Endodermal cell (in vitro differentiated cells): ENCODE measurements at regions not wholly inside any gene's neighbourhood (a gene's known extent, or its start where the extent isn't known, plus 50 kb on each side); places are given as distances from the start of the nearest gene placed in this dataset.
"Not testable (repeated sequence)": the region's sequence is repeated elsewhere in the genome, so short reads cannot be mapped to it uniquely, and the experiment has no call there.

Experiments
- DNase-seq: peaks from one replicate; pipeline ENCODE4 v3.0.0-alpha.2; 2017
- H3K27ac ChIP-seq: 2 replicates; pipeline ENCODE4 v1.5.1; 2013; ENCODE audit warnings: mild to moderate bottlenecking, low read depth, low read length, moderate library complexity
- H3K27me3 ChIP-seq: 2 replicates; pipeline ENCODE4 v1.6.1; 2013; ENCODE audit warnings: mild to moderate bottlenecking, low read length, moderate library complexity; ENCODE audit not compliant: insufficient read depth, control insufficient read depth, poor library complexity, severe bottlenecking
- H3K36me3 ChIP-seq: 2 replicates; pipeline ENCODE4 v1.7.0; 2013; ENCODE audit warnings: mild to moderate bottlenecking, low read length, moderate library complexity; ENCODE audit not compliant: control insufficient read depth, insufficient read depth
- H3K4me1 ChIP-seq: one replicate; pipeline ENCODE4 v1.7.0; 2013; ENCODE audit warnings: low read length; ENCODE audit not compliant: control insufficient read depth, insufficient read depth
- H3K4me3 ChIP-seq: 2 replicates; pipeline ENCODE4 v1.5.1; 2013; ENCODE audit warnings: mild to moderate bottlenecking, low read length, moderate library complexity
- H3K9ac ChIP-seq: 2 replicates; pipeline ENCODE4 v1.6.1; 2013; ENCODE audit warnings: mild to moderate bottlenecking, low read length, moderate library complexity; ENCODE audit not compliant: poor library complexity, severe bottlenecking; ENCODE audit errors: extremely low read depth
- H3K9me3 ChIP-seq: 2 replicates; pipeline ENCODE4 v1.6.1; 2013; ENCODE audit warnings: mild to moderate bottlenecking, low read length, moderate library complexity; ENCODE audit not compliant: control insufficient read depth
- H3K27ac Mint-ChIP-seq: 2 replicates; pipeline ENCODE4 v1.8.0; 2020; ENCODE audit warnings: mixed read lengths
- H3K27me3 Mint-ChIP-seq: 2 replicates; pipeline ENCODE4 v1.8.0; 2021; ENCODE audit warnings: mild to moderate bottlenecking, mixed read lengths; ENCODE audit not compliant: insufficient read depth
- H3K36me3 Mint-ChIP-seq: 2 replicates; pipeline ENCODE4 v1.8.0; 2020; ENCODE audit warnings: low read depth, mixed read lengths
- H3K4me1 Mint-ChIP-seq: 2 replicates; pipeline ENCODE4 v1.8.0; 2020; ENCODE audit warnings: mixed read lengths
- H3K4me3 Mint-ChIP-seq: 2 replicates; pipeline ENCODE4 v1.8.0; 2020; ENCODE audit warnings: mild to moderate bottlenecking, moderate library complexity, mixed read lengths
- H3K9me3 Mint-ChIP-seq: 2 replicates; pipeline ENCODE4 v1.8.0; 2020; ENCODE audit warnings: mild to moderate bottlenecking, mixed read lengths
- WGBS, 2 experiments: methylation state at CpG; one replicate each; pipeline versions ENCODE4 v1.1.5 to v1.1.7; 2013; ENCODE audit warnings: missing lambda C conversion rate in 2 of 2, mixed read lengths in 1 of 2; ENCODE audit not compliant: insufficient coverage in 1 of 2, insufficient read length in 1 of 2; 5-methylcytosine and 5-hydroxymethylcytosine counted together
- TF ChIP-seq, protein P1 (sequence below): fragments of 200-600 bp; sonication (generic); conservative IDR thresholded peaks from 2 replicates; pipeline ENCODE4 v1.5.0; 2021; ENCODE audit warnings: antibody characterized with exemption, mild to moderate bottlenecking

DNA sequence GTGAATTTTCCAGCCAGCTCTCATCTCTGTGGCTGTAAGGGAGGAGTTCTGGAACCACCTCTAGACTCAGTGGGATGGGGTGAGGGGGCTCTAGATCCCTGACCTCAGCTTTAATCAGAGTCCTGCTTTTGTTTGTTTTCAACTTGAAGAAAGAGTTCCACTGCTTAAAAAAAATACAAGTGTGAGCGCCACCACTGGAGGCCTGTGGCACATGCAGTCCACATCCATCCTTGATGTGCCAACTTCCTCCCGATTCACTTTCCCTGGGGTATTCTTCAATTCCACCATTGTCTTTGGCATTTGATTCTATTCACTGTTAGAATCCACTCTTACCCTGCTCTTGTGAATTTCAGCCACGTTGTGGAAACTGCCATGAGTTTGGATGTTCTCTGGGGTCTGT is 62.4 kb upstream of the GJB6 start:
- H3K9me3 ChIP-seq: no peaks in the 10 kb centered on the region
- H3K27me3 ChIP-seq: no peaks in the 10 kb centered on the region
- no peak overlapping the region for H3K4me3 Mint-ChIP-seq
- peaks cover 15% of the 10 kb centered on the region for H3K4me1 Mint-ChIP-seq
- H3K4me1 ChIP-seq: no peaks in the 10 kb centered on the region
- H3K9ac ChIP-seq: no peak overlapping the region
- no peaks in the 10 kb centered on the region for H3K36me3 ChIP-seq
- TF ChIP-seq, protein P1, sequence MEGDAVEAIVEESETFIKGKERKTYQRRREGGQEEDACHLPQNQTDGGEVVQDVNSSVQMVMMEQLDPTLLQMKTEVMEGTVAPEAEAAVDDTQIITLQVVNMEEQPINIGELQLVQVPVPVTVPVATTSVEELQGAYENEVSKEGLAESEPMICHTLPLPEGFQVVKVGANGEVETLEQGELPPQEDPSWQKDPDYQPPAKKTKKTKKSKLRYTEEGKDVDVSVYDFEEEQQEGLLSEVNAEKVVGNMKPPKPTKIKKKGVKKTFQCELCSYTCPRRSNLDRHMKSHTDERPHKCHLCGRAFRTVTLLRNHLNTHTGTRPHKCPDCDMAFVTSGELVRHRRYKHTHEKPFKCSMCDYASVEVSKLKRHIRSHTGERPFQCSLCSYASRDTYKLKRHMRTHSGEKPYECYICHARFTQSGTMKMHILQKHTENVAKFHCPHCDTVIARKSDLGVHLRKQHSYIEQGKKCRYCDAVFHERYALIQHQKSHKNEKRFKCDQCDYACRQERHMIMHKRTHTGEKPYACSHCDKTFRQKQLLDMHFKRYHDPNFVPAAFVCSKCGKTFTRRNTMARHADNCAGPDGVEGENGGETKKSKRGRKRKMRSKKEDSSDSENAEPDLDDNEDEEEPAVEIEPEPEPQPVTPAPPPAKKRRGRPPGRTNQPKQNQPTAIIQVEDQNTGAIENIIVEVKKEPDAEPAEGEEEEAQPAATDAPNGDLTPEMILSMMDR: peak; percentile 73
- no peak overlapping the region for H3K4me3 ChIP-seq
- no peak overlapping the region for H3K27ac Mint-ChIP-seq
- WGBS, 2 experiments: 61 to 70% methylated on average over 3 of the region's 3 CpGs
- no peak overlapping the region for H3K27ac ChIP-seq
- H3K36me3 Mint-ChIP-seq: no peaks in the 10 kb centered on the region
- DNase-seq: peak; percentile 65
- peaks cover 4% of the 10 kb centered on the region for H3K27me3 Mint-ChIP-seq
- peaks cover 2% of the 10 kb centered on the region for H3K9me3 Mint-ChIP-seq

DNA sequence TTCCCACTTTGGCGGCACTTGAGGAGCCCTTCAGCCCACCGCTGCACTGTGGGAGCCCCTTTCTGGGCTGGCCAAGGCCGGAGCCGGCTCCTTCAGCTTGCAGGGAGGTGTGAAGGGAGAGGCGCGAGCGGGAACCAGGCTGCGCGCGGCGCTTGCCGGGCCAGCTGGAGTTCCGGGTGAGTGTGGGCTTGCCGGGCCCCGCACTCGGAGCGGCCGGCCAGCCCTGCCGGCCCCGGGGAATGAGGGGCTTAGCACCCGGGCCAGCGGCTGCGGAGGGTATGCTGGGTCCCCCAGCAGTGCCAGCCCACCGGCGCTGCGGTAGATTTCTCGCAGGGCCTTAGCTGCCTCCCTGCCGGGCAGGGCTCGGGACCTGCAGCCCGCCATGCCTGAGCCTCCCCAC is 60.2 kb upstream of the GJB6 start:
- H3K27ac Mint-ChIP-seq, H3K27me3 Mint-ChIP-seq: not testable (repeated sequence)

DNA sequence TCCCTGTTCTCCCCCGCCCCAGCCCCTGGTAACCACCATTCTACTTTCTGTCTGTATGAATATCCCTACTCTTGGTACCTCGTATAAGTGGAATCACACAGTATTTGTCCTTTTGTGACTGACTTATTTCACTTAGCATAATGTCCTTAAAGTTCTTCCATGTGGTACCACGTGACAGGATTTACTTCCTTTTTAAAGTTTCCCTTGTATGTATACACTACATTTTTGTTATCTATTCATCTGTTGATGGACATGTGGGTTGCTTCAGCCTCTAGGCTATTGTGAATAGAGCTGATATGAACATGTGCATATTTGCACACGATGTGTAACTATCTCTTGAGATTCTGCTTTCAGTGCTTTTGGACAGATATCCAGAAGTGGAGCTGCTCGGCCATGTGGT is 59.6 kb upstream of the GJB6 start:
- H3K27me3 ChIP-seq: no peaks in the 10 kb centered on the region
- TF ChIP-seq, protein P1: no peak
- H3K4me1 ChIP-seq: no peaks in the 10 kb centered on the region
- H3K4me3 Mint-ChIP-seq: no peak overlapping the region
- no peak for DNase-seq
- no peak overlapping the region for H3K9ac ChIP-seq
- H3K4me3 ChIP-seq: no peak overlapping the region
- H3K36me3 Mint-ChIP-seq: no peaks in the 10 kb centered on the region
- 85 to 89% methylated on average over 2 to 5 of the region's 5 CpGs for WGBS, 2 experiments
- no peaks in the 10 kb centered on the region for H3K9me3 ChIP-seq
- H3K27ac ChIP-seq: no peak overlapping the region
- H3K27ac Mint-ChIP-seq: no peak overlapping the region
- peaks cover 12% of the 10 kb centered on the region for H3K9me3 Mint-ChIP-seq
- no peaks in the 10 kb centered on the region for H3K36me3 ChIP-seq
- H3K27me3 Mint-ChIP-seq: peaks cover 4% of the 10 kb centered on the region
- H3K4me1 Mint-ChIP-seq: no peaks in the 10 kb centered on the region

More for the DNA sequence above, 60.2 kb upstream of the GJB6 start:
- not testable (repeated sequence) for H3K27ac ChIP-seq, H3K36me3 Mint-ChIP-seq, H3K9ac ChIP-seq, H3K9me3 Mint-ChIP-seq, H3K4me1 ChIP-seq, H3K4me3 ChIP-seq, H3K27me3 ChIP-seq, H3K4me3 Mint-ChIP-seq, H3K36me3 ChIP-seq, H3K4me1 Mint-ChIP-seq, DNase-seq, H3K9me3 ChIP-seq
- 99 to 100% methylated on average over 1 to 28 of the region's 30 CpGs for WGBS, 2 experiments

DNA sequence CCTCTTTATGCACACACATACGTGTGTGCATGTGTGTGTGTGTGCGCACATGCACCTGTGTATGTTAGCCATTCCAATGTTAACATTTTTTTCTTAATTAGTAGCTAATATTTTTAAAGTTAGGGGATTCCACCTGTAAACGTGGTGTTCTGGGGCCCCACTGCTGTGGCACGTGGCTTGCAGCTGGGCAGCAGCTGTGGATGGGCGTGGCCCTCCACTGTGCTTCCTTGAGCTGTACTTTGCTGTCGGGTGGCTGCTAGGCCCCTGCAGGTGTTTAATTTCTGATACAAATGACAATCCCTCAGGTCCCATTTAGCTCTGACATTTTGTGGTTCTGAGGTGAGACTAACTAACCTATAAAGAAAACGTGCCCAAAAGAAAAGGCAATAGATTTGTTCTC is 58.9 kb upstream of the GJB6 start:
- Histone ChIP-seq H3K9me3 (peaks cover 5% of the 10 kb centered on the region), H3K27ac (no peak overlapping the region), H3K27me3 (no peaks in the 10 kb centered on the region), H3K4me3 (no peak overlapping the region), H3K9ac (no peak overlapping the region), H3K36me3 (no peaks in the 10 kb centered on the region), H3K4me1 (no peaks in the 10 kb centered on the region)
- Mint-ChIP-seq H3K9me3 (peaks cover 18% of the 10 kb centered on the region), H3K36me3 (no peaks in the 10 kb centered on the region), H3K4me1 (no peaks in the 10 kb centered on the region), H3K4me3 (no peak overlapping the region), H3K27ac (no peak overlapping the region), H3K27me3 (peaks cover 4% of the 10 kb centered on the region)
- 78 to 91% methylated on average over 4 to 5 of the region's 7 CpGs for WGBS, 2 experiments
- no peak for DNase-seq
- TF ChIP-seq, protein P1: no peak
